Astrocyte of the spinal cord (primary cell): ENCODE measurements at regions not wholly inside any gene's neighbourhood (a gene's known extent, or its start where the extent isn't known, plus 50 kb on each side); places are given as distances from the start of the nearest gene placed in this dataset.
"Not testable (repeated sequence)": the region's sequence is repeated elsewhere in the genome, so short reads cannot be mapped to it uniquely, and the experiment has no call there.

Experiments
- DNase-seq: peaks from one replicate; pipeline ENCODE4 v3.0.0; 2011; ENCODE audit warnings: low read depth, low spot score
- H3K4me3 ChIP-seq: 2 replicates; pipeline ENCODE4 v1.5.1; 2011; ENCODE audit warnings: low read depth, mild to moderate bottlenecking, low read length, moderate library complexity
- CTCF ChIP-seq: IDR thresholded peaks from 2 replicates; pipeline ENCODE4 v1.5.1; 2012; ENCODE audit warnings: low read depth, mild to moderate bottlenecking, low read length, inconsistent platforms
- in situ Hi-C: cut with HindIII; loops from 2 replicates; pipeline ENCODE4 v1.10.0; 2017; ENCODE audit warnings: low sequenced_read_pairs

GRCh38 chr10:45091968-45092367 is 91.2 kb downstream of the ZNF22 start:
- no peak for DNase-seq
- in situ Hi-C loops, result no loop called here
- no peak for TF ChIP-seq CTCF

GRCh38 chr10:45093945-45094344 is 93.2 kb downstream of the ZNF22 start:
- TF ChIP-seq CTCF, result no peak
- no peak overlapping the region for H3K4me3 ChIP-seq
- in situ Hi-C loops, result no loop called here
- no peak for DNase-seq

More at GRCh38 chr10:45091968-45092367, 91.2 kb downstream of the ZNF22 start:
- no peak overlapping the region for H3K4me3 ChIP-seq

- in situ Hi-C loops, result no loop called here
- H3K4me3 ChIP-seq, result no peak overlapping the region
- TF ChIP-seq CTCF, result no peak
- no peak for DNase-seq
These were observed 94.6 kb downstream of the ZNF22 start for GRCh38 chr10:45095286-45095685.

- in situ Hi-C loops, result no loop called here
- DNase-seq, result no peak
- TF ChIP-seq CTCF, result no peak
- no peak overlapping the region for H3K4me3 ChIP-seq
These were observed 95.3 kb downstream of the ZNF22 start for GRCh38 chr10:45096001-45096400.

GRCh38 chr10:45100429-45100828 is 99.7 kb downstream of the ZNF22 start:
- no peak overlapping the region for H3K4me3 ChIP-seq
- DNase-seq, result no peak
- TF ChIP-seq CTCF, result no peak
- in situ Hi-C loops, result no loop called here

- in situ Hi-C loops, result no loop called here
- no peak for DNase-seq
- no peak for TF ChIP-seq CTCF
- no peak overlapping the region for H3K4me3 ChIP-seq
These were observed 104.0 kb downstream of the ZNF22 start for GRCh38 chr10:45104674-45105073.

GRCh38 chr10:45105309-45105708 is 104.6 kb downstream of the ZNF22 start:
- H3K4me3 ChIP-seq, DNase-seq, in situ Hi-C loops: not testable (repeated sequence)
